Breast epithelium (tissue), 4 donors: ENCODE measurements at regions not wholly inside any gene's neighbourhood (a gene's known extent, or its start where the extent isn't known, plus 50 kb on each side); places are given as distances from the start of the nearest gene placed in this dataset.

ENCODE experiments used
- DNase-seq, 2 donors: peaks; one replicate each; pipeline ENCODE4 v3.0.0-alpha.2; 2019; ENCODE audit warnings: low spot score in 2 of 2
- H3K27ac ChIP-seq, 2 donors: fragments of 200-600 bp; sonication (generic) in 1 of 2; one replicate each; pipeline ENCODE4 v1.5.1; 2016 to 2019; ENCODE audit warnings: mild to moderate bottlenecking in 1 of 2
- H3K27me3 ChIP-seq, 2 donors: fragments of 200-600 bp; sonication (generic) in 1 of 2; one replicate each; pipeline versions ENCODE4 v1.5.1 to v1.6.0; 2017 to 2019; ENCODE audit warnings: control low read depth in 1 of 2, mild to moderate bottlenecking in 1 of 2
- H3K36me3 ChIP-seq: fragments of 200-600 bp; one replicate; pipeline ENCODE4 v1.5.1; 2019
- H3K4me1 ChIP-seq, 2 donors: fragments of 200-600 bp; sonication (generic); one replicate each; pipeline ENCODE4 v1.5.1; 2016 to 2019; ENCODE audit warnings: control low read depth in 1 of 2
- H3K4me3 ChIP-seq, 3 donors: fragments of 200-600 bp; sonication (generic); 1 replicate in 2 of 3; 2 replicates in 1 of 3; pipeline ENCODE4 v1.5.1; 2016 to 2019; ENCODE audit warnings: mild to moderate bottlenecking in 3 of 3, moderate library complexity in 2 of 3
- H3K9me3 ChIP-seq, 2 donors: fragments of 200-600 bp; sonication (generic) in 1 of 2; one replicate each; pipeline ENCODE4 v1.5.1; 2016 to 2019; ENCODE audit warnings: control low read depth in 1 of 2
- POLR2A ChIP-seq: fragments of 450-650 bp; IDR thresholded peaks from one replicate; pipeline ENCODE4 v1.6.1; 2016; ENCODE audit warnings: antibody characterized with exemption, mild to moderate bottlenecking, moderate library complexity
- POLR2AphosphoS5 ChIP-seq, 3 donors: sonication (generic); formaldehyde crosslinking; IDR thresholded peaks; one replicate each; pipeline ENCODE4 v1.6.1; 2017; ENCODE audit warnings: antibody characterized with exemption in 3 of 3
- intact Hi-C: fragments of 100-400 bp; cut with DNase I; formaldehyde crosslinking; loops from one replicate; pipeline ENCODE4 v1.15.1; 2023; ENCODE audit warnings: low total_unique reads
- TF ChIP-seq, protein P1 (sequence below), 3 donors: fragments of 450-650 bp; IDR thresholded peaks; one replicate each; pipeline ENCODE4 v1.5.1; 2016 to 2017; ENCODE audit warnings: antibody characterized with exemption in 3 of 3, mild to moderate bottlenecking in 3 of 3, moderate library complexity in 3 of 3

DNA sequence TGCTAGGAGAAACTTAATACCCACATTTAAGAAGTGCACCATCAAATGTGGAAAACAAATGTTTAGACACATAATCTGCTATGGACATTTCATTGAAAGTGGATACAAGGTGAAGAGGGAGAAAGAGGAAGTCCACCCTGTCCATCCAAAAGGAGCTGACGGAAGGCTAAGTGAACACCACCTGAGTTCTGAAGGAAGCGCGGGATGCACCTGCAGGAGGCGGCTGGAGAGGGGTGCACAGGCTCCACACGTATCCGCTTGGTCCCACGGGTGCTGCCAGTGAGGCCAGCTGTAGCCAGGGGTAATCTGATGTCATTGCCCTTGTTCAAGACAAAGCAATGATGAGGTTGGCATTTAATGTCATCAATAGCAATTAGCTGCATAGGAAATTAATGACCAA, 75.9 kb upstream of the TMEM18 start:
- H3K4me3 ChIP-seq, result no peak overlapping the region
- intact Hi-C loops, result no loop called here
- no peaks in the 10 kb centered on the region for H3K36me3 ChIP-seq
- no peaks in the 10 kb centered on the region for H3K27me3 ChIP-seq
- no peaks in the 10 kb centered on the region for H3K9me3 ChIP-seq
- no peak overlapping the region for H3K27ac ChIP-seq
- no peaks in the 10 kb centered on the region for H3K4me1 ChIP-seq
- TF ChIP-seq, protein P1, sequence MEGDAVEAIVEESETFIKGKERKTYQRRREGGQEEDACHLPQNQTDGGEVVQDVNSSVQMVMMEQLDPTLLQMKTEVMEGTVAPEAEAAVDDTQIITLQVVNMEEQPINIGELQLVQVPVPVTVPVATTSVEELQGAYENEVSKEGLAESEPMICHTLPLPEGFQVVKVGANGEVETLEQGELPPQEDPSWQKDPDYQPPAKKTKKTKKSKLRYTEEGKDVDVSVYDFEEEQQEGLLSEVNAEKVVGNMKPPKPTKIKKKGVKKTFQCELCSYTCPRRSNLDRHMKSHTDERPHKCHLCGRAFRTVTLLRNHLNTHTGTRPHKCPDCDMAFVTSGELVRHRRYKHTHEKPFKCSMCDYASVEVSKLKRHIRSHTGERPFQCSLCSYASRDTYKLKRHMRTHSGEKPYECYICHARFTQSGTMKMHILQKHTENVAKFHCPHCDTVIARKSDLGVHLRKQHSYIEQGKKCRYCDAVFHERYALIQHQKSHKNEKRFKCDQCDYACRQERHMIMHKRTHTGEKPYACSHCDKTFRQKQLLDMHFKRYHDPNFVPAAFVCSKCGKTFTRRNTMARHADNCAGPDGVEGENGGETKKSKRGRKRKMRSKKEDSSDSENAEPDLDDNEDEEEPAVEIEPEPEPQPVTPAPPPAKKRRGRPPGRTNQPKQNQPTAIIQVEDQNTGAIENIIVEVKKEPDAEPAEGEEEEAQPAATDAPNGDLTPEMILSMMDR (IDR thresholded peaks at IDR 0.05), result no peak
- no peak for TF ChIP-seq POLR2AphosphoS5 (IDR thresholded peaks at IDR 0.05)
- no peak for TF ChIP-seq POLR2A
- no peak for DNase-seq

DNA sequence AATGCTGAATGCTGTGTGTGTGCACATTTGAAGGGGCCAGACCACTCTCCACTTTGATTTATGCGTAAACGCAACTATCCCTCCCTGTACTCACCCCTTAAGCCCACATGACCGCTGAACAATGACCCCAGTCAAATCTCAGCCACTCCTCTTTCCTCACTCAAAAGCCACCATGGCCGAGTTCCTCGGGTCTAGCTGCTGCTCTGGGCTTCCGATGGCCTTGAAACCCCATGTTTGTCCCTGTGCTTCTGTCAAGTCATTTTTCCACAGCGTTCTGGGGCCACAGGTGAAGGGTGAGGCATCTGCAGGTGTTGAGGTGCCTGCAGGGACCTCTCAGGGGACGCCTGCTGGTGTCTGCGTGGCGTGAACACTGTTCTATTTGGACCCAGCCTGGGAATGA, 74.3 kb upstream of the TMEM18 start:
- Histone ChIP-seq H3K4me3 (no peak overlapping the region), H3K9me3 (no peaks in the 10 kb centered on the region), H3K27ac (no peak overlapping the region), H3K27me3 (no peaks in the 10 kb centered on the region), H3K4me1 (no peaks in the 10 kb centered on the region), H3K36me3 (no peaks in the 10 kb centered on the region)
- TF ChIP-seq, protein P1 (IDR thresholded peaks at IDR 0.05), result no peak
- no peak for TF ChIP-seq POLR2A
- no peak for TF ChIP-seq POLR2AphosphoS5 (IDR thresholded peaks at IDR 0.05)
- intact Hi-C loops, result no loop called here
- DNase-seq, result no peak

DNA sequence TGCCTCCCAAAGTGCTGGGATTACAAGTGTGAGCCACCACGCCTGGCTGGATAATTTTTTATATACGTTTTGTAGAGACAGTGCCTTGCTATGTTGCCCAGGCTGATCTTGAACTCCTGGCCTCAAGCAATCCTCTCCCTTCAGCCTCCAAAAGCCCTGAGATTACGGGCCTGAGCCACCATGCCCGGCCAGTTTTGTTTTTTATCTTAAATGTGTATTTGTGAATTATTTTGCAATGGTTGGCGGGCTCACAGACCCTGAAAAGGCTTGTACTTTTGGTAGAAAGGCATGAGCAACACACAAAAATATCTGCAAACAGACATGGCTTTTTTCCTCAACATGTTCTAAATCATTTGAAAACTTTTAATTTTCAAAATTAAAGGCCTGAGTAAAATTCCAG, 73.4 kb upstream of the TMEM18 start:
- no peak for DNase-seq
- Histone ChIP-seq H3K4me3 (no peak overlapping the region), H3K9me3 (no peaks in the 10 kb centered on the region), H3K27me3 (no peaks in the 10 kb centered on the region), H3K27ac (no peak overlapping the region), H3K36me3 (no peaks in the 10 kb centered on the region), H3K4me1 (no peaks in the 10 kb centered on the region)
- TF ChIP-seq, protein P1 (IDR thresholded peaks at IDR 0.05), result no peak
- no peak for TF ChIP-seq POLR2AphosphoS5 (IDR thresholded peaks at IDR 0.05)
- no peak for TF ChIP-seq POLR2A
- intact Hi-C loops, result loop anchor here (1.0 kb wide), 1 partner anchor 12 kb away; no protein-coding TSS in a partner anchor

DNA sequence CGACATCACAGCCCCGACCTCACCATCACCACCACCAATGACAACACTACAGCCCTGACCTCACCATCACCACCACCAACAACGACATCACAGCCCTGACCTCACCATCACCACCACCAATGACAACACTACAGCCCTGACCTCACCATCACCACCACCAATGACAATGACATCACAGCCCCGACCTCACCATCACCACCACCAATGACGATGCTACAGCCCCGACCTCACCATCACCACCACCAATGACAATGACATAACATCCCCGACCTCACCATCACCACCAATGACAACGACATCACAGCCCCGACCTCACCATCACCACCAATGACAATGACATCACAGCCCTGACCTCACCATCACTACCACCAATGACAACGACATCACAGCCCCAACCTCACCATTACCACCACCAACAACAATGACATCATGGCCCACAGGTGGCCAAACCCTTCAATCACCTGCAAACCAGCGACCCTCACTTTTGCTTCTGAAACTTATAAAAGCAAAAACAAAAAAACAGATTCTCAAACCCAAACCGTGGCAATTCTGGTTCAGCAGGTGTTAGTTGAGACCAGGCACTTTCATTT, 70.7 kb upstream of the TMEM18 start:
- no peak overlapping the region for H3K27ac ChIP-seq
- TF ChIP-seq, protein P1 (IDR thresholded peaks at IDR 0.05), result no peak
- no peak for TF ChIP-seq POLR2A
- TF ChIP-seq POLR2AphosphoS5 (IDR thresholded peaks at IDR 0.05), result no peak
- no peak overlapping the region for H3K4me3 ChIP-seq
- H3K4me1 ChIP-seq, result no peaks in the 10 kb centered on the region
- no peaks in the 10 kb centered on the region for H3K27me3 ChIP-seq
- no peaks in the 10 kb centered on the region for H3K9me3 ChIP-seq
- no peak for DNase-seq
- intact Hi-C loops, result no loop called here
- no peaks in the 10 kb centered on the region for H3K36me3 ChIP-seq

DNA sequence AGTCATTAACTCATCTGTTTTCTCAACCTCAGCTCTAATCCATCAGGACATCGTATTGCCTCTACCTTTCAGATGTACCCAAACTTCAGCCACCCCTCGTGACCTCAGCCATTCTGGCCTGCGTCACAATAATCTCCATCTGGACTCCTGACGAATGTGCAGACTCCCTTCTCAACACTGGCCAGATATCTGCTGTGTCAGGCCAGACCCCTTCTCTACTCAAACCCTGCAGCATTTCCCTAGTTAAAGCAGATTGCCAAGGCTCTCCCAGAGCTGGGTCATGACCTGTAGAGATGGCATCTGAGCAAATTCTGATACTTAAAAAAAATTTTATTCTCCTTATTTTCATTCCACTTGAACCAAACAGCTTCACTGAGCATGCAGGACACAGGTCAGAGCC, 69.5 kb upstream of the TMEM18 start:
- Histone ChIP-seq H3K9me3 (no peaks in the 10 kb centered on the region), H3K4me3 (no peak overlapping the region), H3K4me1 (no peaks in the 10 kb centered on the region), H3K36me3 (no peaks in the 10 kb centered on the region), H3K27me3 (no peaks in the 10 kb centered on the region), H3K27ac (no peak overlapping the region)
- DNase-seq, result no peak
- intact Hi-C loops, result no loop called here
- TF ChIP-seq, protein P1 (IDR thresholded peaks at IDR 0.05), result no peak
- no peak for TF ChIP-seq POLR2AphosphoS5 (IDR thresholded peaks at IDR 0.05)
- TF ChIP-seq POLR2A, result no peak
